HepG2 (cell line): ENCODE measurements at regions not wholly inside any gene's neighbourhood (a gene's known extent, or its start where the extent isn't known, plus 50 kb on each side); places are given as distances from the start of the nearest gene placed in this dataset.

Experiments used
- ATAC-seq: fragments of 200-7000 bp; cut with Tn5 transposase; 3 replicates; pipeline ENCODE4 v1.9.1; 2020; ENCODE audit warnings: mild to moderate bottlenecking, moderate library complexity
- BruUV-seq: library from RNA; stranded (reverse); fragments of 400-500 nt; replicated peaks from 2 replicates; lab custom pipeline; 2021; lab: Mats Ljungman, UMichigan
- CTCF ChIA-PET: fragments of 300-600 bp; formaldehyde crosslinking; extraction: SDS; loops from one replicate; lab custom pipeline; 2021; ENCODE audit warnings: low total read pairs, inconsistent platforms, low intra/inter-chr PET ratio; lab: Yijun Ruan, JAX
- POLR2A ChIA-PET: fragments of 350-600 bp; sonication (Branson Sonifier 250); formaldehyde crosslinking; loops from one replicate; lab custom pipeline; 2020; ENCODE audit warnings: antibody characterized with exemption, inconsistent platforms; lab: Yijun Ruan, JAX
- DNase-seq: peaks from one replicate; pipeline ENCODE4 v3.0.0-alpha.2; 2015; ENCODE audit warnings: low spot score
- FAIRE-seq: peaks from 3 replicates; lab custom pipeline; 2011; peaks lifted over from hg19 to GRCh38; lab: Jason Lieb, UNC
- H2AFZ ChIP-seq: one replicate; pipeline ENCODE4 v1.6.1; 2011; ENCODE audit warnings: low read length, inconsistent platforms
- H3K27ac ChIP-seq: fragments of 300-600 bp; 3 replicates; pipeline ENCODE4 v1.8.0; 2011; ENCODE audit warnings: mixed run types, mild to moderate bottlenecking, mixed read lengths, low read length, inconsistent platforms; ENCODE audit not compliant: insufficient read depth; ENCODE audit errors: extremely low read length
- H3K27me3 ChIP-seq, 2 experiments: fragments of 200-600 bp in 1 of 2; 2 replicates in 1 of 2; 3 replicates in 1 of 2; pipeline versions ENCODE4 v1.6.0 to v1.8.0; 2011; ENCODE audit warnings: low read length in 2 of 2, mild to moderate bottlenecking in 2 of 2, moderate library complexity in 2 of 2, inconsistent platforms in 1 of 2; ENCODE audit not compliant: insufficient read depth in 2 of 2, control insufficient read depth in 1 of 2
- H3K36me3 ChIP-seq, 2 experiments: fragments of 200-600 bp in 1 of 2; replicated peaks in 1 of 2; 2 replicates in 1 of 2; 3 replicates in 1 of 2; pipeline versions ENCODE4 v1.5.1 to v1.8.0; 2011; ENCODE audit warnings: low read length in 2 of 2, inconsistent platforms in 1 of 2; ENCODE audit not compliant: insufficient read depth in 2 of 2, control insufficient read depth in 1 of 2
- H3K4me1 ChIP-seq: 2 replicates; pipeline ENCODE4 v1.5.1; 2012; ENCODE audit warnings: low read length, inconsistent platforms; ENCODE audit not compliant: insufficient read depth
- H3K4me2 ChIP-seq: 2 replicates; pipeline ENCODE4 v1.6.0; 2011; ENCODE audit warnings: low read depth, low read length, inconsistent platforms
- H3K4me3 ChIP-seq, 3 experiments: fragments of 200-600 bp in 1 of 3; sonication (generic), shearing (Covaris generic) in 1 of 3; replicated peaks in 1 of 3; 2 replicates each; pipeline ENCODE4 v1.5.1; 2011 to 2016; ENCODE audit warnings: low read length in 3 of 3, inconsistent platforms in 2 of 3, low read depth in 2 of 3, mild to moderate bottlenecking in 2 of 3, control low read depth in 1 of 3, mixed read lengths in 1 of 3; ENCODE audit not compliant: insufficient read depth in 1 of 3
- H3K79me2 ChIP-seq: one replicate; pipeline ENCODE4 v1.6.1; 2011; ENCODE audit warnings: low read length, inconsistent platforms; ENCODE audit not compliant: insufficient read depth
- H3K9ac ChIP-seq: 2 replicates; pipeline ENCODE4 v1.6.0; 2011; ENCODE audit warnings: mild to moderate bottlenecking, low read depth, low read length, inconsistent platforms; ENCODE audit not compliant: insufficient read depth
- H3K9me3 ChIP-seq: 2 replicates; pipeline ENCODE4 v1.5.1; 2012; ENCODE audit warnings: mild to moderate bottlenecking, low read length
- H4K20me1 ChIP-seq: 2 replicates; pipeline ENCODE4 v1.6.0; 2011; ENCODE audit warnings: inconsistent platforms, mild to moderate bottlenecking, low read length, moderate library complexity; ENCODE audit not compliant: insufficient read depth
- PBX3 ChIP-seq: sonication (generic); formaldehyde crosslinking; IDR thresholded peaks from 2 replicates; pipeline ENCODE4 v1.8.1; 2023; ENCODE audit warnings: missing genetic modification reagents, inconsistent platforms, borderline replicate concordance
- SMC3 ChIP-seq: IDR thresholded peaks from 2 replicates; pipeline ENCODE4 v1.6.1; 2011; ENCODE audit warnings: low read length, improper control_type of control experiment
- SOX6 ChIP-seq, 2 experiments: fragments of 450-650 bp in 1 of 2; sonication (generic) in 1 of 2; formaldehyde crosslinking in 1 of 2; IDR thresholded peaks; 2 replicates each; pipeline versions ENCODE4 v1.4.0 to v1.6.1; 2017 to 2020; ENCODE audit warnings: antibody characterized with exemption in 1 of 2, mild to moderate bottlenecking in 1 of 2, missing genetic modification reagents in 1 of 2
- SP1 ChIP-seq, 2 experiments: fragments of 450-650 bp in 1 of 2; sonication (generic) in 1 of 2; formaldehyde crosslinking in 1 of 2; IDR thresholded peaks; 2 replicates each; pipeline versions ENCODE4 v1.4.0 to v1.6.1; 2016 to 2020; ENCODE audit warnings: missing genetic modification reagents in 1 of 2
- TMF1 ChIP-seq: sonication (generic); formaldehyde crosslinking; IDR thresholded peaks from 2 replicates; pipeline ENCODE4 v1.8.1; 2022; ENCODE audit warnings: low read depth, missing genetic modification reagents
- ZBTB1 ChIP-seq: sonication (generic); formaldehyde crosslinking; IDR thresholded peaks from 2 replicates; pipeline ENCODE4 v1.4.0; 2020; ENCODE audit warnings: missing genetic modification reagents, borderline replicate concordance
- ZFX ChIP-seq: sonication (generic); formaldehyde crosslinking; IDR thresholded peaks from 2 replicates; pipeline ENCODE4 v1.4.0; 2020; ENCODE audit warnings: mild to moderate bottlenecking, low read depth, missing genetic modification reagents, moderate library complexity
- ZNF138 ChIP-seq: sonication (generic); formaldehyde crosslinking; IDR thresholded peaks from 2 replicates; pipeline ENCODE4 v1.5.0; 2020; ENCODE audit warnings: mild to moderate bottlenecking, low read depth, missing genetic modification reagents
- ZNF354B ChIP-seq: sonication (generic); formaldehyde crosslinking; IDR thresholded peaks from 2 replicates; pipeline ENCODE4 v1.8.0; 2022; ENCODE audit warnings: mild to moderate bottlenecking, missing genetic modification reagents
- ZNF563 ChIP-seq: sonication (generic); formaldehyde crosslinking; IDR thresholded peaks from 2 replicates; pipeline ENCODE4 v1.8.0; 2022; ENCODE audit warnings: mild to moderate bottlenecking, moderate library complexity, missing genetic modification reagents
- ZNF83 ChIP-seq: sonication (generic); formaldehyde crosslinking; IDR thresholded peaks from 2 replicates; pipeline ENCODE4 v1.4.0; 2020; ENCODE audit warnings: missing genetic modification reagents, mild to moderate bottlenecking, borderline replicate concordance
- WGBS: methylation state at CpG from one replicate; pipeline ENCODE4 v1.1.6; 2017; ENCODE audit warnings: low lambda C conversion rate; 5-methylcytosine and 5-hydroxymethylcytosine counted together
- in situ Hi-C: cut with HindIII; loops from 2 replicates; pipeline ENCODE4 v1.10.0; 2017; ENCODE audit warnings: low pct_unique_long_range_greater_than_20kb; ENCODE audit not compliant: extremely low pct_ligation_motif_present
- intact Hi-C: fragments of 100-400 bp; cut with micrococcal nuclease; formaldehyde crosslinking; loops from one replicate; pipeline ENCODE4 v1.10.0; 2022; ENCODE audit not compliant: unreplicated experiment

GRCh38 chr12:115251727-115252126 is 567.8 kb upstream of the TBX3 start:
- no peak overlapping the region for H3K4me3 ChIP-seq
- 49% methylated on average over 6 of the region's 6 CpGs for WGBS
- no peak overlapping the region for H3K9ac ChIP-seq
- FAIRE-seq (no peak), ATAC-seq (no peak), DNase-seq (no peak)
- in situ Hi-C loops: no loop called here
- H3K4me1 ChIP-seq: no peaks in the 10 kb centered on the region
- BruUV-seq: no TSS peak
- no peaks in the 10 kb centered on the region for H3K9me3 ChIP-seq
- H2AFZ ChIP-seq: no peak overlapping the region
- no peaks in the 10 kb centered on the region for H4K20me1 ChIP-seq
- H3K79me2 ChIP-seq: no peaks in the 10 kb centered on the region
- H3K27me3 ChIP-seq: peaks cover 0 to 7% of the 10 kb centered on the region in 2 experiments; a peak in 2 of 5 replicates
- TF ChIP-seq ZNF354B (CRISPR knock-in tag) (no peak), ZBTB1 (CRISPR knock-in tag) (no peak), SOX6 (IDR thresholded peaks at IDR 0.05) (no peak), SOX6 (CRISPR knock-in tag; IDR thresholded peaks at IDR 0.05) (no peak), PBX3 (CRISPR knock-in tag) (no peak), ZFX (CRISPR knock-in tag) (no peak), TMF1 (no peak), SP1 (IDR thresholded peaks at IDR 0.05) (no peak), SP1 (CRISPR knock-in tag; IDR thresholded peaks at IDR 0.05) (no peak), ZNF83 (CRISPR knock-in tag) (no peak), ZNF138 (CRISPR knock-in tag) (no peak), ZNF563 (CRISPR knock-in tag) (no peak), SMC3 (no peak)
- intact Hi-C loops: no loop called here
- H3K27ac ChIP-seq: no peak overlapping the region
- CTCF ChIA-PET: no interaction called here
- POLR2A ChIA-PET: no interaction called here
- no peak overlapping the region for H3K4me2 ChIP-seq
- no peaks in the 10 kb centered on the region for H3K36me3 ChIP-seq
